Psoas muscle (tissue), 7 donors: ENCODE measurements at regions not wholly inside any gene's neighbourhood (a gene's known extent, or its start where the extent isn't known, plus 50 kb on each side); places are given as distances from the start of the nearest gene placed in this dataset.

Experiments used
- ATAC-seq, 4 donors: fragments of 200-7000 bp; cut with Tn5 transposase; one replicate each; pipeline ENCODE4 v1.9.1; 2020; ENCODE audit warnings: moderate library complexity in 3 of 4, mild to moderate bottlenecking in 2 of 4
- DNase-seq, 2 donors: peaks; one replicate each; pipeline ENCODE4 v3.0.0-alpha.2; 2020
- H3K27ac ChIP-seq: fragments of 200-600 bp; one replicate; pipeline ENCODE4 v1.8.0; 2022
- H3K27me3 ChIP-seq, 3 donors: fragments of 200-600 bp in 1 of 3; one replicate each; pipeline versions ENCODE4 v1.6.1 to v1.8.0; 2013 to 2022; ENCODE audit warnings: low read length in 2 of 3, mild to moderate bottlenecking in 2 of 3, moderate library complexity in 1 of 3; ENCODE audit not compliant: insufficient read depth in 3 of 3
- H3K36me3 ChIP-seq, 2 donors: fragments of 200-600 bp in 1 of 2; one replicate each; pipeline versions ENCODE4 v1.6.1 to v1.8.0; 2013 to 2022; ENCODE audit warnings: low read depth in 1 of 2, mild to moderate bottlenecking in 1 of 2, moderate library complexity in 1 of 2; ENCODE audit not compliant: insufficient read depth in 1 of 2
- H3K4me1 ChIP-seq: fragments of 200-600 bp; one replicate; pipeline ENCODE4 v1.8.0; 2022
- H3K4me3 ChIP-seq: fragments of 200-600 bp; one replicate; pipeline ENCODE4 v1.8.0; 2022; ENCODE audit warnings: mild to moderate bottlenecking
- H3K9me3 ChIP-seq: fragments of 200-600 bp; one replicate; pipeline ENCODE4 v1.8.0; 2022
- WGBS, 3 donors: extraction: QIAGEN DNeasy Blood & Tissue Kit; methylation state at CpG; one replicate each; pipeline versions ENCODE4 v1.1.6 to v1.1.7; 2013; 5-methylcytosine and 5-hydroxymethylcytosine counted together
- intact Hi-C, 2 donors: fragments of 100-400 bp; cut with DNase I; formaldehyde crosslinking; loops; one replicate each; pipeline versions ENCODE4 v1.11.0 to v1.14.2; 2022
- TF ChIP-seq, protein P1 (sequence below): fragments of 200-600 bp; IDR thresholded peaks from one replicate; pipeline ENCODE4 v1.8.0; 2022; ENCODE audit warnings: antibody characterized with exemption
- donor health status: healthy with polysubstance abuse.
- donor health status: DM: no; HTN: no; CAD: no; lungs with moderate emphysema.
- donor health status: Bipolar disorder and iron deficiency.
- donor health status: healthy.
- donor health status: DM: yes; HTN: yes; CAD: no.
- donor health status: DM: no; HTN: no; CAD: no.
- donor health status: DM: yes; HTN: yes; CAD: no.

GRCh38 chr11:134737563-134738510 is 325.8 kb upstream of the B3GAT1 start:
- Histone ChIP-seq H3K27me3 (peaks cover 0 to 2% (median 0%) of the 10 kb centered on the region in 3 donors), H3K4me3 (no peak overlapping the region), H3K9me3 (no peaks in the 10 kb centered on the region), H3K27ac (no peak overlapping the region), H3K4me1 (no peaks in the 10 kb centered on the region), H3K36me3 (no peaks in the 10 kb centered on the region)
- WGBS, 3 donors, result 69 to 71% (median 69%) methylated on average over 19 to 20 of the region's 20 CpGs
- TF ChIP-seq, protein P1, sequence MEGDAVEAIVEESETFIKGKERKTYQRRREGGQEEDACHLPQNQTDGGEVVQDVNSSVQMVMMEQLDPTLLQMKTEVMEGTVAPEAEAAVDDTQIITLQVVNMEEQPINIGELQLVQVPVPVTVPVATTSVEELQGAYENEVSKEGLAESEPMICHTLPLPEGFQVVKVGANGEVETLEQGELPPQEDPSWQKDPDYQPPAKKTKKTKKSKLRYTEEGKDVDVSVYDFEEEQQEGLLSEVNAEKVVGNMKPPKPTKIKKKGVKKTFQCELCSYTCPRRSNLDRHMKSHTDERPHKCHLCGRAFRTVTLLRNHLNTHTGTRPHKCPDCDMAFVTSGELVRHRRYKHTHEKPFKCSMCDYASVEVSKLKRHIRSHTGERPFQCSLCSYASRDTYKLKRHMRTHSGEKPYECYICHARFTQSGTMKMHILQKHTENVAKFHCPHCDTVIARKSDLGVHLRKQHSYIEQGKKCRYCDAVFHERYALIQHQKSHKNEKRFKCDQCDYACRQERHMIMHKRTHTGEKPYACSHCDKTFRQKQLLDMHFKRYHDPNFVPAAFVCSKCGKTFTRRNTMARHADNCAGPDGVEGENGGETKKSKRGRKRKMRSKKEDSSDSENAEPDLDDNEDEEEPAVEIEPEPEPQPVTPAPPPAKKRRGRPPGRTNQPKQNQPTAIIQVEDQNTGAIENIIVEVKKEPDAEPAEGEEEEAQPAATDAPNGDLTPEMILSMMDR, result no peak
- intact Hi-C loops, result no loop called here
- ATAC-seq (no peak), DNase-seq (no peak)

DNA sequence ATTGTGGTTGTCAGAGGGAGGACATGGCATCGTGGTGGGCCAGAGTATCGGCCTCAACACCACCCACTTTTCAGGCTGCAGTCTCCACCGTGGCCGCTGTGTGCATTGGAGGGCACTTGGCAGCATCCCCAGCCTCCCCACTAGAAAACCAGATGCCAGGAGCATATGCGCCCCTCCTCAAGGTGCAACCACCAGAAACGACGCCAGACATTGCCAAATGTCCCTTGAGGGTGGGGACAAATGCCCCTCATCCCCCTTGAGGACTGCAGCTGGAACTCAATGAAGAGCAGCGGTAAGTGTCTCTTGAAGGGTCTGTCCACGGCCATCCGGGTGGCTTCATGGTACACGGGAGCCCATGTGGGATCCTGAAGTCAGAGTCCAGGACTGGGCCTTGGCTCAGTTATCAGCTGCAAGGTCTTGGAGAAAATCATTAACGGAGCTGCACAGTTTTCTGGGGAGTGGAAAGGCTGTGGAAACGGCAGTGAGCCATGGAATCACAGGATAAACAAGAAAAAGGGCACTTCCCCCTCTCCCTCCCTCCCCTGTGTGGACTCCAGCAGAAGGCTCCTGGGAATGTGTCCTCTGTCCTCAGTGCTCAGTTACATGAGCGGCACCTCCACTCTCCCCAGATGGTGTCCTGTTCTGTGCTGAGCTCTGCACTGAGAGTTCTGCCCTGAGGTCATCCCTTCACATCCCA is 324.4 kb upstream of the B3GAT1 start:
- no peaks in the 10 kb centered on the region for H3K36me3 ChIP-seq
- WGBS, 3 donors, result 65 to 69% (median 67%) methylated on average over 14 of the region's 14 CpGs
- no peak for DNase-seq
- H3K9me3 ChIP-seq, result no peaks in the 10 kb centered on the region
- H3K27ac ChIP-seq, result no peak overlapping the region
- no peak overlapping the region for H3K4me3 ChIP-seq
- TF ChIP-seq, protein P1, result no peak
- peaks cover 0 to 5% (median 2%) of the 10 kb centered on the region in 3 donors for H3K27me3 ChIP-seq
- intact Hi-C loops, result no loop called here
- no peaks in the 10 kb centered on the region for H3K4me1 ChIP-seq
- ATAC-seq, result no peak

DNA sequence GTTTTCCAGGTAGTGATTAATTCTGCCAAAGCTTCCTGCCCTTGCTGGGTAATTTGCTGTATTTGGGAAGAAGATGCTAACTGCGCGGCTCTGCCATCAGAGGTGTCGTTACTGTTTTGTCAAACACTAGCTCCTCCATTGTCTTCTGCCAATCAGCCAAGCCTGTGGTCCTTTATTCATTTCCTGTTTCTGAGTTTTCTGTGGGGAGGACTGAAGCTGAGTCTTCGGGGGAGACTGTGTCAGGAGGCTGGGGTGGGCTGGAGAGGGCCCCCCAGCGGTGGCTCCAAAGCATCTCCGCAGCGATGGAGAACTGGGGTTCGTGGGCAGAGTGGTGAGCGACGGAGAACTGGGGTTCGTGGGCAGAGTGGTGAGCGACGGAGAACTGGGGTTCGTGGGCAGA is 322.9 kb upstream of the B3GAT1 start:
- DNase-seq, result no peak
- Histone ChIP-seq H3K36me3 (no peaks in the 10 kb centered on the region), H3K27ac (no peak overlapping the region), H3K27me3 (peaks cover 0 to 6% (median 2%) of the 10 kb centered on the region in 3 donors), H3K4me3 (no peak overlapping the region), H3K9me3 (no peaks in the 10 kb centered on the region), H3K4me1 (no peaks in the 10 kb centered on the region)
- intact Hi-C loops, result no loop called here
- 76 to 78% (median 78%) methylated on average over 10 to 11 of the region's 14 CpGs for WGBS, 3 donors
- ATAC-seq, result no peak
- TF ChIP-seq, protein P1, result no peak

DNA sequence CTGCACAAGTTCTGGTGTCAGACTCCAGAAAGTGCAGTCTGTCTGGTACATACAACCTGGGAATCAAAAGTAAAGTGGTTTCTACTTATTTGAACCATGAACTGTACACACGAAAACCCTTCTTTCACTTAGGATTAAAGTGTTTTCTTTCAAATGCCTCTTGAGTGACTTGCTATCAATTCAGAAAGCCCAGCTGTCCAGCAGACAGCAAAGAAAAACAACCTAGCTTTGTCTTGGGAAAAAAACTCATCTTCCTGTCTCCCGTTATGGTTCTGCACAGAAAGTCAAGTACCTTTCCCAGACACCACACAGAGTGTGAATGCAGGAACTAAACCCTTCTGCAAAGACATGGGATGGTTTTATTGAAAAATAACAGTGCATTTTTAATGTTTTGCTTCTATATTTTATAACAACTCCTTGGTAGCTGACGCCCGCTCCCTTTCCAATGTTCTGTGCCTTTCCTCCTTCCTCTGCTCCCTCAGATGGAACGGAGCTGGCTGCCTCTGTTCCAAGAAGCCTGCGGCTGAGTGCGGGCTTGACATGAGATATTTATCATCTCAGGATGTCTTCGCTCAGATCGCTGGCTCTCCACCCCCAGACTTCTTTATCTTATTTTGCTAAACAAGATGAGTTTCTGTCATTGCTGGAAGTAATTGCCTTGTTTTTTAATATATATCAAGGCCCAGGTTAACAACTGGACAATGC is 322.3 kb upstream of the B3GAT1 start:
- Histone ChIP-seq H3K36me3 (no peaks in the 10 kb centered on the region), H3K4me1 (no peaks in the 10 kb centered on the region), H3K4me3 (no peak overlapping the region), H3K27me3 (peaks cover 0 to 6% (median 2%) of the 10 kb centered on the region in 3 donors), H3K27ac (no peak overlapping the region), H3K9me3 (no peaks in the 10 kb centered on the region)
- WGBS, 3 donors, result 32 to 46% (median 34%) methylated on average over 9 of the region's 9 CpGs
- DNase-seq (no peak), ATAC-seq (no peak)
- TF ChIP-seq, protein P1, result no peak
- intact Hi-C loops, result no loop called here
